Vagina (tissue), 2 donors: ENCODE measurements at regions not wholly inside any gene's neighbourhood (a gene's known extent, or its start where the extent isn't known, plus 50 kb on each side); places are given as distances from the start of the nearest gene placed in this dataset.

Experiments used
- DNase-seq, 2 donors: peaks; one replicate each; pipeline ENCODE4 v3.0.0-alpha.2; 2017; ENCODE audit errors: extremely low spot score in 2 of 2
- H3K27ac ChIP-seq: fragments of 200-600 bp; sonication (generic); one replicate; pipeline ENCODE4 v1.5.1; 2019
- H3K27me3 ChIP-seq: fragments of 200-600 bp; sonication (generic); one replicate; pipeline ENCODE4 v1.5.1; 2019
- H3K36me3 ChIP-seq, 2 donors: fragments of 200-600 bp; sonication (generic); one replicate each; pipeline ENCODE4 v1.5.1; 2017 to 2019
- H3K4me1 ChIP-seq: fragments of 200-600 bp; sonication (generic); one replicate; pipeline ENCODE4 v1.5.1; 2019
- H3K4me3 ChIP-seq, 2 donors: fragments of 200-600 bp; sonication (generic); 1 replicate in 1 of 2; 2 replicates in 1 of 2; pipeline ENCODE4 v1.5.1; 2016 to 2019
- H3K9me3 ChIP-seq: fragments of 200-600 bp; sonication (generic); one replicate; pipeline ENCODE4 v1.5.1; 2019
- CTCF ChIP-seq, 3 experiments: fragments of 450-650 bp in 2 of 3; fragments of 200-600 bp in 1 of 3; sonication (generic) in 1 of 3; IDR thresholded peaks; one replicate each; pipeline ENCODE4 v1.5.1; 2017 to 2019; ENCODE audit warnings: antibody characterized with exemption in 3 of 3, mild to moderate bottlenecking in 2 of 3, moderate library complexity in 2 of 3
- POLR2A ChIP-seq, 2 donors: fragments of 450-650 bp; IDR thresholded peaks; one replicate each; pipeline ENCODE4 v1.6.1; 2017; ENCODE audit warnings: antibody characterized with exemption in 2 of 2, mild to moderate bottlenecking in 2 of 2, moderate library complexity in 2 of 2
- POLR2AphosphoS5 ChIP-seq, 2 donors: sonication (generic); formaldehyde crosslinking; IDR thresholded peaks; one replicate each; pipeline ENCODE4 v1.9.0; 2017; ENCODE audit warnings: antibody characterized with exemption in 2 of 2, mild to moderate bottlenecking in 2 of 2, low read depth in 1 of 2; ENCODE audit not compliant: insufficient read depth in 1 of 2
- intact Hi-C: fragments of 100-400 bp; cut with DNase I; formaldehyde crosslinking; loops from one replicate; pipeline ENCODE4 v1.15.1; 2023

DNA sequence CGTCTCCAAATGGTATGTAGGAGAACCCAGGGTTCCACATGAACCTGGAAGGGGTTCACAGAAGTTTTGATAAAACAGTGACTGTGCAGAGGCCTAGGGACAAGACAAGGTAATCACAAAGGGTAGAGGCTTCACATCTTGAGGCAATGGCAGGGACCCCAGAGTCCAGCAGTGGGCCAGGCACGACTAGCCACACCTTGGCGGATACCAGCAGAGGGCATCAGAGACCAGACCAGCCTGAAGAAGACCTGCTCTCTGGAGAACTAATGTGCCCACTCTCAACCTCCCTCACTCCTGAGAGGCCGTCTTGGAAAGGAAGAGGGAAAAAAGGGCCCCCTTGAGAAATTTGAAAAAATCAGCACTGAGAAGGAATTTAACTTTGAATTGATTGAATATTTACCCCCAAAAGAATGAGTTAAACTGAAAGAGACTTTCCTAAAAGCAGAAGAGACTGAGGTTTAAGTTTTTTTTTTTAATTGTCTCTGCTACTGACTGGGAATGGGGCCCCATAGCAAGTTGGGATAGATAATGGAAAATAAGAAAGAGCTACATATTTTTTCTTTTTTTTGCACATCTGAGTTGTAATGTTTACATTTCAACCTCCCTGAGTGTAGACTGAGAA lies 243.8 kb upstream of the JADE1 start:
- H3K4me1 ChIP-seq, result peaks cover 26% of the 10 kb centered on the region
- no peaks in the 10 kb centered on the region for H3K36me3 ChIP-seq
- H3K9me3 ChIP-seq, result no peaks in the 10 kb centered on the region
- no peak for DNase-seq
- intact Hi-C loops, result no loop called here
- H3K27me3 ChIP-seq, result no peaks in the 10 kb centered on the region
- TF ChIP-seq CTCF (IDR thresholded peaks at IDR 0.05) (no peak), POLR2A (IDR thresholded peaks at IDR 0.05) (no peak), POLR2AphosphoS5 (IDR thresholded peaks at IDR 0.05; ENCODE audit: insufficient read depth in 1 of 2, low read depth in 1 of 2) (no peak)
- H3K27ac ChIP-seq, result no peak overlapping the region
- H3K4me3 ChIP-seq, result no peak overlapping the region

DNA sequence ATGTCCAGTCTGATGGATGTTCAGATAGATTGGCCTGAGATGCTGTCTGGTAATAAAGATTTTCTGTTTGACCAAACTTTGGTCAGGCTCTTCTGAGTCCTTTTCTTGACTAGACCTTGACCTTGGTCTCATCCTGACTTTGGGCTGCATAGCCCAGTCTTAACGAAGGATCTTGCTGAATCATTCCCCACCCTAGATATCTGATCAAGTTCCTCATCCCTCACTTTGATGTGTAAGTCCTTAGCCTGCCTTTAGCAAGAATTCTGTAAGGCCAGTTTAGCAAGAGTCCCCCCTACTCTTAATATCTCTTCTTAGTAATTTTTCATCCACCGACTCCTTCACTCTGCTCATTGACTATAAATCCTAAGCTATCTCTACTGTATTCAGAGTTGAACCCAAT lies 244.4 kb upstream of the JADE1 start:
- TF ChIP-seq POLR2A (IDR thresholded peaks at IDR 0.05) (no peak), CTCF (IDR thresholded peaks at IDR 0.05) (no peak), POLR2AphosphoS5 (IDR thresholded peaks at IDR 0.05; ENCODE audit: insufficient read depth in 1 of 2, low read depth in 1 of 2) (no peak)
- no peaks in the 10 kb centered on the region for H3K9me3 ChIP-seq
- intact Hi-C loops, result no loop called here
- H3K36me3 ChIP-seq, result no peaks in the 10 kb centered on the region
- DNase-seq, result no peak
- H3K4me1 ChIP-seq, result peaks cover 20% of the 10 kb centered on the region
- no peak overlapping the region for H3K27ac ChIP-seq
- no peaks in the 10 kb centered on the region for H3K27me3 ChIP-seq
- H3K4me3 ChIP-seq, result no peak overlapping the region

- TF ChIP-seq POLR2A (IDR thresholded peaks at IDR 0.05) (no peak), POLR2AphosphoS5 (IDR thresholded peaks at IDR 0.05; ENCODE audit: insufficient read depth in 1 of 2, low read depth in 1 of 2) (no peak), CTCF (IDR thresholded peaks at IDR 0.05) (no peak)
- Histone ChIP-seq H3K27me3 (no peaks in the 10 kb centered on the region), H3K4me1 (peaks cover 18% of the 10 kb centered on the region), H3K36me3 (no peaks in the 10 kb centered on the region), H3K4me3 (no peak overlapping the region), H3K9me3 (no peaks in the 10 kb centered on the region), H3K27ac (no peak overlapping the region)
- intact Hi-C loops, result no loop called here
- no peak for DNase-seq
These were observed 245.3 kb upstream of the JADE1 start for GRCh38 chr4:128564081-128564630.

- intact Hi-C loops, result no loop called here
These were observed 248.6 kb upstream of the JADE1 start for GRCh38 chr4:128560754-128561495.

More at GRCh38 chr4:128560754-128561495, 248.6 kb upstream of the JADE1 start:
- peaks cover 24% of the 10 kb centered on the region for H3K4me1 ChIP-seq
- no peak for DNase-seq
- TF ChIP-seq POLR2A (IDR thresholded peaks at IDR 0.05) (no peak), POLR2AphosphoS5 (IDR thresholded peaks at IDR 0.05; ENCODE audit: insufficient read depth in 1 of 2, low read depth in 1 of 2) (no peak), CTCF (IDR thresholded peaks at IDR 0.05) (no peak)
- H3K4me3 ChIP-seq, result no peak overlapping the region
- no peaks in the 10 kb centered on the region for H3K9me3 ChIP-seq
- H3K36me3 ChIP-seq, result no peaks in the 10 kb centered on the region
- H3K27me3 ChIP-seq, result no peaks in the 10 kb centered on the region
- no peak overlapping the region for H3K27ac ChIP-seq
